ENCODE measurements at regions not wholly inside any gene's neighbourhood (a gene's known extent, or its start where the extent isn't known, plus 50 kb on each side); places are given as distances from the start of the nearest gene placed in this dataset.

DNA sequence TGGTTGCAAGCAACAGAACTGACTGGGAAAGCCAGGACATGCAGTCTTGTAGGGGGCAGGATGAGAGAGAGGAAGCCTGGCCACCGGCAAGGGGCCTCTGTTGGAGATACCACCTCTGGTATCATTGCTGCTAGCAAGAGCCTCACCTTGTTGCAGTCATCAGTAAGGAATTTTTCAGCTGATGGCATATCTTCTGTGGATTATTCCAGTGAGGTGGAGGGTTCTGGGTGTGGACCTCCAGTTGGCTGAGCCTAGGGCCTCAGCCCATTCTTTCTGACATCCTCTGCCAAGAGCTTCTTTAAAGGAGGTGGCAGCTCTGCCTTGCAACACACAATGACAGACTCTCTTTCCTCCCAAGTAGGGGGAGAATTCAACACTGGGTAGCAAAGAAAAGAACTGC is 128.9 kb downstream of the AQP9 start:
- TF ChIP-seq, protein P1, sequence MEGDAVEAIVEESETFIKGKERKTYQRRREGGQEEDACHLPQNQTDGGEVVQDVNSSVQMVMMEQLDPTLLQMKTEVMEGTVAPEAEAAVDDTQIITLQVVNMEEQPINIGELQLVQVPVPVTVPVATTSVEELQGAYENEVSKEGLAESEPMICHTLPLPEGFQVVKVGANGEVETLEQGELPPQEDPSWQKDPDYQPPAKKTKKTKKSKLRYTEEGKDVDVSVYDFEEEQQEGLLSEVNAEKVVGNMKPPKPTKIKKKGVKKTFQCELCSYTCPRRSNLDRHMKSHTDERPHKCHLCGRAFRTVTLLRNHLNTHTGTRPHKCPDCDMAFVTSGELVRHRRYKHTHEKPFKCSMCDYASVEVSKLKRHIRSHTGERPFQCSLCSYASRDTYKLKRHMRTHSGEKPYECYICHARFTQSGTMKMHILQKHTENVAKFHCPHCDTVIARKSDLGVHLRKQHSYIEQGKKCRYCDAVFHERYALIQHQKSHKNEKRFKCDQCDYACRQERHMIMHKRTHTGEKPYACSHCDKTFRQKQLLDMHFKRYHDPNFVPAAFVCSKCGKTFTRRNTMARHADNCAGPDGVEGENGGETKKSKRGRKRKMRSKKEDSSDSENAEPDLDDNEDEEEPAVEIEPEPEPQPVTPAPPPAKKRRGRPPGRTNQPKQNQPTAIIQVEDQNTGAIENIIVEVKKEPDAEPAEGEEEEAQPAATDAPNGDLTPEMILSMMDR (IDR thresholded peaks at IDR 0.05) = no peak
- no peak for TF ChIP-seq POLR2AphosphoS5 (IDR thresholded peaks at IDR 0.05)
- TF ChIP-seq EP300 (IDR thresholded peaks at IDR 0.05) = no peak
